HG02571 (cell line): ENCODE measurements at regions not wholly inside any gene's neighbourhood (a gene's known extent, or its start where the extent isn't known, plus 50 kb on each side); places are given as distances from the start of the nearest gene placed in this dataset.

Experiments used
- ATAC-seq: cut with Tn5 transposase; IDR thresholded peaks from one replicate; pipeline ENCODE4 v1.9.1; 2021; ENCODE audit warnings: mild to moderate bottlenecking, moderate library complexity; ENCODE audit not compliant: unreplicated experiment

DNA sequence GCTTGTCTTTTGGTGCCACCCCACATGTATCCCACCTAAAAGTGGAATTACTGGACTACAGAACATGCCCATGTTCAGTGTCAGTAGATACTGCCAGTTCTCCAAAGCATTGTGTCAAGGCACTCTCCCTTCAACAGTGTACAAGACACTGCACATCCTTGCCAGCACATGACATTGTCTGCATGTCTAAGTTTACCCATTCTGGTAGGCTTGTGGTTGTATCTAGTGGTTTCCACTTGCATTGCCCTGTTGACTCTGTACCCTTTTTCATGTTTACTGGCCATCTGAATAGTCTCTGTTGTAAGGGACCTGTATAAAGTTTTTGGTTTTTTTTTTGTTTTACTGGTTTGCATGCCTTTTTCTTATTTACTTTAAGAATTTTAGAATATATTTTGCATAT is 222.4 kb upstream of the CNR1 start:
- ATAC-seq: no peak

DNA sequence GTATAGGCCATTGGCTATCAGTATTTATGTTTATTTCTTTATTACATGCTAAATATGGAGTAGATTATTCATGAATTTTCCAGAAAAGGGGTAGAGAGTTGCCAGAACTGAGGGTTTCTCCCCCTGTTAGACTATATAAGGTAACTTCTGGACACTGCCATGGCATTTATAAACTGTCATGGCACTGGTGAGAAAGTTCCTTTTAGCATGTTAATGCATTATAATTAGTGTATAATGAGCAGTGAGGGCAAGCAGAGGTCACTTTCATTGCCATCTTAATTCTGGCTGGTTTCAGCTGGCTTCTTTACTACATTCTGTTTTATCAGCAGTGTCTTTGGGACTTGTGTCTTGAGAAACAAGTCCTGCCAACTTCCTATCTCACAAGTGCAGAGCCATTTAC is 220.0 kb upstream of the CNR1 start:
- ATAC-seq: no peak

DNA sequence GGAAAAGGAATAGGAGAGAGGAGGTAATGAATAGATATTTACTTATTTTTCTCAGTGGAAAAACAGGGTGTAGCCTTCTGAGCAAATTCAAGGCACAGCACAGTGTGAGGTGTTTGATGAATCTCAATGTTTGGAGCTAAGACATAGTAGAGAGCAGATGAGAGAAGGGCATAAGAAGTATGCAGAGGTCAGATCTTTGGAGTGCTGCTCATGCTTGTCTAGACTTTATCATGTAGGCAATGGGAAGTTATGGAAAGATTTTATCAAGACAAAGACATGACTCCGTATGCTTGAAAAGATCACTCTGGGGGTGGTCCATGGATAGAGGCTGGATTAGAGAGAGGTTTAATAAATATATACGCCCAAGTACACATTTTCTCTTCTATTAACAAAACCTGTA is 217.0 kb upstream of the CNR1 start:
- no peak for ATAC-seq

DNA sequence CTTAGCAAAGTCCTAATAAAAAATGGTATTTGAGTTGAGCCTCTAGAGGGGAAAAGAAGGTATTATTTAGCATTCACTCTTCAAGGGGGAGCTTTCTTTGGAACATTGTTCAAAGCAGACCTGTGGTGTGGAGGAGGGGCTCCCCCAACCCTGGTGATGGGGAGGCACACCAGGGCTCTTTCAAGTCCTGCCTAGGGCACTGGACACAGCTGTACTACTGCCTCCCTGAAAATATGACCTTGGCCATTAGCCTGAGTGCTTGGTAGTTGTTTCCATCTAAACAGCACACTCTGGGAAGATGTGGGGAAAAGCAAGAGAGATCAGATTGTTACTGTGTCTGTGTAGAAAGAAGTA is 215.1 kb upstream of the CNR1 start:
- ATAC-seq: no peak

DNA sequence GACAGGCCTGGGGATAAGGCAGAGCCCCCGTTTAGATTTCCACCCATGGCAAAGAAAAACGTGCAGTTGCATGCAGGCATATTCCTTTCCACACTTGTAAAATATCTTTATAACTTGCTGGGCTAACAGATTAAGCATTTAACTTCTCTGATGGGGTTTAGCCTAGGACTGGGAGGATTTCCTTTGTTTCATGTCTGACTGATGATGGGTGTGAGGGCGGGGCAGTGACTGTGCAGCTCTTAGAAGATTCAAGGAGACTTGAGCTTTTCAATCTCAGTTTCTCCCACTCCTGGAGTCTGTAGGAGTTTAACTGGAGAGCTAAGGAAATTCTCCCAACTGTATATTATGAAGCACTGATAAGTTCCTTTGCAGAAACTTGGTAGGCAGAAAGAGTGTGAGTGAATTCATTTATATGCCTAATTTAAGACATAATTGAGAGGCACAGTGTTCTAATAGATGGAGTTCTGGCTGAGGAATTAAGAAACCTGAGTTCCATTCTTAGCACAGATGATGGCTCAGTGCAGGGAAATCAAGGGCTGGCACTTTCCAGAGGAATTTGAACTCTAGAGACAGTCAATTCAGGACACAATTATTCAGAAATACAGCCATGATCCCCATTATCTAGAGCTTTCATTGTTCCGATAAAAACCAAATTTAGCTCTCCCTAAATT is 214.6 kb upstream of the CNR1 start:
- no peak for ATAC-seq

DNA sequence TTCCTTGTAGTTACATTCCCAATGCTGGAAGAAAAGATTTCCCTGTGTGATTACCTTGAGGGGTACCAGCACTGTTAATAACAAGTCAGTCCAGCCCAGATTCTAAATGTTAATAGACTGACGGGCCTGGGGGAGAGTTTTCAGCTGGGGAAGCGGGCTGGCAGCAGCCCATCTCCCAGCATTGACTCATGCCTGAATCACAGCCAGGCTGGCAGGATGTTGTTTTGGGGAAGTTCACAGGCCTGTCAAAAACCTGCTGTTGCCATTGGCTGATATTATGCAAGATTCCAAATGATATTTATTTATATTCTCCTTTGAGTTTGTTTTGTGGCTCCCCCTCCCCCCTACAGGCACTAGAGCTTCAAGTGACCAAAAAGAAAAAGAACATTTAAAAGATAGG is 213.9 kb upstream of the CNR1 start:
- no peak for ATAC-seq

DNA sequence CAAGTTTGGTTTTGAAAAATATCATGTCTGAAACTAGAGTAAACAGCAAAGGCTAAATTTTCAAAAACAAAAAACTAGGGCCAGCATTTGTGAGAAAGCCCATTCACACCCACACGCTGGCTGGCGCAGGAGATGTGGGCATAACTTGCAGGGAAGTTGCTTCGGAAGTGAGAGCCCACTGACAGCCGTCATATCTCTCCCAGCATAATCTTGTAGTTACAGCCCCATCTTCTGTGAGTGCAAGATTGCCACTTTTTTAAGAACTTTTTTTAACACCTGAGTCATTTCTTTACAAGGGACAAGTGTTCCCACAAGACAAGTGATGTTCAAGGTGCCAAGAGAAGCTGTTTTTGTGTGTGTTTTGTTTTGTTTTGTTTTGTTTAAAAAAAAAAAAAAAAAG is 212.5 kb upstream of the CNR1 start:
- no peak for ATAC-seq

DNA sequence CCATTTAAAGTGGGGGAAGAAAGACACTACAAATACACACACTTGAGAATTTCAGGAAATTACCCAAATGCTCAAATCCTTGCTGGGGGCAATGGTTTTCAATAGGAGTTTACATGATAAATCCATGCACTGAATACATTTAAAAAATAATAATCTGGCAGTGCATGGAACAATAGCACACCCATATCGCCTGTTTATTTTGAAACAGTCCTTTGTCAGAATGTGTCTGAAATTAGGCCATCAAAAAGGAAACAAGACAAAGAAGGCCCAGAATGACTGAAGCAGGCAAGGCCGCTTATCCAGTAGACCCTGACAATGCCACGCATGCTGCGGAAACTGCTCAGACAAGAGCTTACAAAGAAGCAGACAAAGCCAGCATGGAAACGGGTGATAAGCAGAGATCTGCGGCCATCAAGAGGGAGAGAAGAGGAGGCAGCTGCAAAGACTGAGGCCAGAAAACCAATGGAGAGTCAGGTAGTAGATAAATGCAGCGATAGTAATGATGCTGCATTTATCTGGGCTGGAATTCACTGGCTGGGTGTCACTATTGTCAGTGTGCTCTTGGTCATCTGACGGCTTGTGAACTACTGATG is 211.9 kb upstream of the CNR1 start:
- ATAC-seq: no peak

DNA sequence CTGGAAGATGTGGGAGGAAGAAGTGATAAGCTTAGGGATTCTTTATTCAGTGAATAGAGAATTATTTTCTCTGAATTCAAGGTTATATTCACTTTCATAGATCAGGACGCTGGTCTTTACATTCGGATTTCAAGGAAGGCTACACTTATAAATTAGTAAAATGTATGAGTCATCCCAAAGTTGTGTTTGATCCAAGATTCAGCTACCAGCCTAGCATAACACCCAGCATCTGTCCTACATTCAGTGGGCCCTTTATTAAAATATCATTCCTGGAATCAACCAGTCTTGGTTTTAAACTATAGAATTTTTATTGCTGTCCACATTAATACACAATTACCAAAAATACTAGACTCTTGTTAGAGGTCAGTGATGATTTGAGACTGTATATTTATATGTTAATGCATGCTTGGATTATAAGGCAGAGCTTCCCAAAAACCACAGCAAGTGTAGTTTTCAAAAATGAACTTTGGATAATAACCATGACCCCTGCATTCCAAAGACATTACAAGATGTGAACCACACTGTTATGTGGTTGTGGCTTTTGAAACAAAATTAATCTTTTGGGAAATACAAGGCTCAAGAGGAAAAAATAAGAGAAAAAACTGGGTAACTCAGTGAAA is 210.7 kb upstream of the CNR1 start:
- no peak for ATAC-seq

DNA sequence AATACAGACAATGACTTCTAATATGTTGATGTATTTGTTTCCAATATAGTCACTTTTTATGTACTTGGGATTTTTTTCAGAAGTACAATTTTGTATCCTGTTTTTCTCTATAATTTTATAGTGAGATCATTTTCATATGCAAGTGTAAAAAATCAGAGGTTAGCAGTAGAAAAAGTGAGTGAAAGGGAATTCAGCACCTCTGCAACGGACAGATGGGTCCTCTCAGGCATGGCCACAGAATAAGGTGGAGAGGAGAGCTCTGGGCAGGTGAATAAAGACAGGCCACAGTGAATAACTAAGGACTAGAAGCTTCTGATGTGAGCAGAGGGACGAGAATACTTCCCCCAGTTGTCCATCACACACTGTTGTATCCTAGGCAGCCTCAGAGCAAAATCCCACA is 210.1 kb upstream of the CNR1 start:
- ATAC-seq: no peak

DNA sequence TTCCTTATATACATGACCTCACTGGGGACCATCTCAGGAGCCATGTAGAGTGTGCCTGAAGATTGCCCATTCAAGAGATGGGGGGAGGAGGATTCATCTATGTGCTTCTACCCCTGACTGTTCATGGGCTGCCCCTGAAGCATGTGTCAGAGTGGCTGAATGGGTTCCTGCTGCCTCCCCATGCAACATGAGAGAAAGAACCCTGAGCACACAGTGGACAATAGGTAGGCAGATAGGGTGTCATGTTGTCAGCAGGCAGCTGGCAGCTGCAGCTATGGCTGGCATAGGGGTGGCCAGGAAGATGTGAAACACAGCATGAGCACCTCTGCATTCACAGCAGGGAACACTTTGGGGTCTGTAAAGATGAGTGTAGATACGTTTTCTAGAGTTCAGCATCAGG is 208.4 kb upstream of the CNR1 start:
- no peak for ATAC-seq

DNA sequence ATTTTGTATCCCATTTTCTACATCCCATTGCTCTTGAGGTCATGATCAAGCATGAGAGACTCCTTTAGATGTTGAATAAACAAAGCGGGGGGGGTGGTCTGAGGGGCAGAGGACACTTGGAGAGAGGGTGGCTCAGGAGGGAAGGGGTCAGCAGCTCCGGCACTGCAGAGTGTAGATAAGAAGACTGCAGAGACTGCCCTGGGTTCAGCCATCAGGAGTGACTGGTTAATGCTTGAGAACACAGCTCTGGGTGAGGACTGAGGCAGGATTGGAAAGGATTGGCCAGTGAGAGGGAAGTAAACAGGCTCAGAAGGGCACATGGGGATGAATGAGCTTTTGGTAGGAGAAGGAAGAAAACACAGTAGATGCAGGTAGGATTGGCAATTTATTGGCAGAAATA is 205.3 kb upstream of the CNR1 start:
- ATAC-seq: no peak

DNA sequence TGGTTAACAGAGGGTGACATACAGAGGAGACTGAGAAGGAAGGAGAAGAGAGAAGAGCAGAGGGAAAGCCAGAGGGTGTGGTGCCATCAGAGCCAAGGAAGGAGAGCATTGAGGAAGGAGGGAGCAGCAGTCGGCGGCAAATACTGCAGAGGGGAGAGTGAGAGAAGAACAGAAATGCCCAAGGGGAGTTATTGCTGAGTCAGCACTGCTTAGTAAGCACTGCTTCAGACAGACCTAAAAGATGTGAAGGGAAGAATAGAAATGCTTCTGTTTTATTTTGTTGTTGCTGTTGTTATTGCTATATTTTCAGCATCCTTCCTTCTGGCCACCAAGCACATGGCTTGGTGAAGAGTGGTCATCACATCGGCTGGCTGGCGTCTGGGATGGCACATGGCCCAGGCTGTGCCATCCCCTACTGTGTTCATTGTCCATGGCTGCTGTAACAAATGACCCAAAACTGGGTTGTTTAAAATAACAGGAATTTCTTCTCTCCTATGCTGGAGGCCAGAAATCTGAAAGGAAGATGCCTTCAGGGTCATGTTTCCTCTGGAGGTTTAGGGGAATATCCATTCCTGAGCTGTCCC is 204.1 kb upstream of the CNR1 start:
- ATAC-seq: no peak

DNA sequence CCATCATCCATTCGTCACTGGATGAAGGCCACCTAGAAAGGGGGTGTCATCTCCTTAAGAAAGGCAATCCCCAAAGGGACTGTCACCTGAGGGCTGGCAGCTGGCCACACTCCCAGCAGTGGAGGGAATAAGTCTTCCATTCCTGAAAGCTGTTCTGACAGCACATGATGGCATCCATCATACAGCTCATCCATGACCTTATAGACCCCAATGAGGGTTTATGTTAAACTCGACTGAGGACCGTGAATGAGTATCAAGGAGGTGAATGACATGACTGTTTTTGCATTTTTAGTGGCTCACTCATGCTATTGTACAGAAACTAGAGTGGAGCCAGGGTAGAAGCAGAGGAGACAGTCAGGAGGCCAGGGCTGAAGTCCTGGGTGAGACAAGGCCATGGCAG is 203.1 kb upstream of the CNR1 start:
- no peak for ATAC-seq

DNA sequence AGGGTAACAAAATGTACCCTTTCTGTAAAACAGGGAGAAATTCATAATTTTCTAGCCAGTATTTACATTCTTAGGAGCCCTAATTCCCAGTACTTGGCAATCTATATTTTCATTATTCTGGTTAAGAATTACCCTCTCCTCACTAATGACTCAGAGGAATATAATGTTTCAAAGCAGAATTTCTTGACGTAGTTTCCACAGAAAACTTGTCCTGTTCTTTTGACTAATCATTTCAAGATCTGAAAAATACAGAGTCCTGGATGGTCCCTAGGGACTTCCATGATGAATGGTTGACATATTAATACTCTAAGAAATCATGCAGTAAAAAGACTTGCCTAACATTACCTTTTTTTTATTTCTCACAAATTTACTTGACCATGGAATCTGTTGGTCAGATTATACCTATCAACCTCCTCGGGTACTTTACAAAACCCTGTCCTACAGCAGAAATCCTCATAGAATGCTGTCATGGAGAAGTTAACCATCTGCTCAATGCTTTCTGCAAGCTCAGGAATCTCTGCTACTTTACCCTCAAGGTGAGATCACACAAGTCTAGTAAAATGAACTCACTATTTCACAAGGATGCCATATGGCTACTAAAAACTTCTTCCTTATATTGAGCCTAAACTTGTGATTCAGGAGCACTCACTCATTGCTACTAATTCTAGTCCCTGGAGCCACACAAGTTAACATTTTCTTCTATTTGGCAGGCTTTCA is 202.1 kb upstream of the CNR1 start:
- no peak for ATAC-seq

DNA sequence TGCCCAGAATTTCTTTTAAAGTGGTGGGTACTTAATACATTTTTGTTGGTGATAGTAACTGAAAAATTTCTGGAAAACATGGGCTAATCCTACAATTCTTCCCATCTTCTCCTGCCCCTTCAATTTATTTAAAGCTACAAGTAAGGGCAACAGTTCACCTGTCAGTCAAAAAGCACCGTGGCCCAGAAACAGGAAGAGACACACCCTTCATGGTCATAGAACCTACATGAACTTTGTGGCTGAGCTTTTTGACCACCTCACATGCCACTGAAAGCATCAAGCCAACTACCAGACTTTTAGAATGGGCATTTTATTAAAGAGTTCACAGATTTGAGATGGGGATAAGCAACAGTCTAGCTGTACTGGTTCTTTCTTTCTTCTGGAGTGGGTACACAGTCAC is 201.1 kb upstream of the CNR1 start:
- no peak for ATAC-seq

DNA sequence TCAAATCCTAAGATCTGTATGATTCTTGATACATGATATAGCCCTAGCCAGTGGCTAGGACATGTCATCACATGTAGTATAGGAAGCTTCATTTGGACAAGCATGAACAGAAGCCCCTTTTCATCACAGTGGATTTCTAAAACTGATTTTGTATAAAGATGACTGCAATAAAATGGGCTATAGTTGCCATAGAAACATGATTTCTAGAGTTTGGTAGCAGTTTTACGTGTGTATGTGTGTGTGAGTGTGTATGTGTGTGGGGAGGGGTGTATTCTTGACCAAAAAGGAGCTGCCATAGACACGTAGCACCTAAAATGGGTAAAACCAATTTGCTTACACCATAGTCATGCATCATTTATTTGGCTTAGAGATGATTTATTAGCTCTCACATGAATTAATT is 200.5 kb upstream of the CNR1 start:
- no peak for ATAC-seq

DNA sequence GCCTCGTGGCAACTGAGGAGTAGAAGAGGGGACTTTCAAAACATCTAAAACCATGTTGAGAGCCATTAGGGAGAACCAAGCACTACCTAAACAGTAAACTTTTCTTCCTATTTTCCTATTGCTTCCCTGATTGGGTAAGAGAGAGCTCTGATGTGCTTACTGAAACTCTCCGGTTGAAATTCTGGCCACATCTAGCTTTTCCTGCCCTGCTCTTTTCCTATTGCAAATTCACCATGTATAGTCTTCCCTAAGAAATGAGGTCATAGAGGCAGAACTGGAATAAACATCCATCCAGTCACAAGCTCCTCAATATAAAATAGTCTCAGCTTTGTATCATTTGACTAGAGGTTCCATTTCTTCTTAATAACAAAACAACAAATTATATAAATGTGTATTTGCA is 199.5 kb upstream of the CNR1 start:
- no peak for ATAC-seq

DNA sequence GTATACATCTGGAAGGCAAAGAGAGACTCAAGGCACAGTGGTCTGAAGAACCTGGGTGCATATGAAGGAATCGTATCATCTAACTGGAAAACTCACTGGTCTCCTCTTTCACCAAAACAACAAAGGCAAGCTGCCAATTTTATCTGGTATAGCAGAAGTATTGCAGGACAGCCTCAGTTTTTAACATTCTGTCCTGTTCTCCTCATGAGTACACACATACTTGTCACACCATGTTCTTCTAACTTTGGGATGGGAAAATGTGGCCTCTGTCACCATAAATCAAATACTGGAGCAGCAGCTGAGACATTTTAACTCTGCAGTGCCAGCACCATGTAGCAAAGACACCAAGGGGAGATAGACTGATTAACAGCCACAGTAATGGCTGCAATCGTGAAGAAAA is 199.1 kb upstream of the CNR1 start:
- ATAC-seq: no peak

DNA sequence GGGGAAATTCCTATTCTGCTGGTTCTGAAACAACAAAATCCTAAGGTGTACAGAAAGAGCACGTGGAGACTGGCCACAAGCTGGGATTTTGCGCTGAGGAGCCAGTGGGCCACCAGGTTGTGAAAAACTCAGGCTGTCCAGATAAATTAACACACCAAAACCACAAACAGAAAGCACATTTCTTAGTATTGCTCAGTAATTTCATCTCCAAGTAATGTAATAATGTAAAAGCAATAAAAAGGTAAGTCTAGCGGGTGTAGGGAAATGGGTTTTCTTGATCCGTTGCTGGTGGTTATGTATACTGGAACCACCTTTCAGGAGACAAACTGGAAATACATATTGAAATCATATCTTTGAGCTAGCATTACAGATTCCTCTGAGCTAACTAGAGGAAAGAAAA is 195.6 kb upstream of the CNR1 start:
- no peak for ATAC-seq

DNA sequence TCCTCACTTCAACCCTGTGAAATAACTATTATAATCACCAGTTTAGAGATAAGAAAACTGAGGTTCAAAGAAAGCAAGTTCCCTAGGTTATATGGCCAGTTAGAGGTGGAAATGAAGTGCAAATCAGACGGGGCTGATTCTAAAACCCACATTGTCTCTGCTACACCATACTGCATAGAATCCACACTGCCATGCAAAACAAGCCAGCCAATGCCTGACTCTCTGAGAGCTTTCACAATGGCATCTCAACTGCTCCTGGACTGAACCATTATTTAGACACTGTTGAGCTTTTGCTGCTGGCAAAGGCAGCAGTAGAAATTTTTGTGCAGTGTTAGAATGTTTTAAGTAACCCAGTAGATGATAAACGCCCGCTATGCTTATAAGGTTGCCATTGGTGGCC is 195.2 kb upstream of the CNR1 start:
- ATAC-seq: no peak
